ENCODE measurements at regions not wholly inside any gene's neighbourhood (a gene's known extent, or its start where the extent isn't known, plus 50 kb on each side); places are given as distances from the start of the nearest gene placed in this dataset.

- TF ChIP-seq CTCF (IDR thresholded peaks at IDR 0.05 in 4 of 5, conservative IDR thresholded peaks at IDR 0.05 in 1 of 5) (no peak), POLR2A (IDR thresholded peaks at IDR 0.05) (no peak)
Measured at GRCh38 chr7:79741684-79742083, 288.2 kb upstream of the MAGI2 start.

Measured in gastrocnemius medialis (tissue), 4 donors.